ENCODE measurements at regions not wholly inside any gene's neighbourhood (a gene's known extent, or its start where the extent isn't known, plus 50 kb on each side); places are given as distances from the start of the nearest gene placed in this dataset.

- H3K27ac ChIP-seq (ENCODE audit: low read length) = no peak overlapping the region
- no peaks in the 10 kb centered on the region for H3K9me3 ChIP-seq (ENCODE audit: insufficient read depth, low read length)
Observed at GRCh38 chr6:15894973-15895725, 232.3 kb upstream of the DTNBP1 start.

GRCh38 chr6:15893556-15894253 lies 230.9 kb upstream of the DTNBP1 start:
- Histone ChIP-seq H2AFZ (ENCODE audit: low read depth, low read length) (no peak overlapping the region), H3K27ac (ENCODE audit: low read length) (no peak overlapping the region), H3K36me3 (replicated peaks; ENCODE audit: low read depth, low read length) (no peaks in the 10 kb centered on the region), H3K4me2 (ENCODE audit: low read length) (no peak overlapping the region), H3K9me3 (ENCODE audit: insufficient read depth, low read length) (no peaks in the 10 kb centered on the region), H3K4me3 (ENCODE audit: low read length) (no peak overlapping the region), H3K9ac (ENCODE audit: low read length) (no peak overlapping the region), H3K79me2 (ENCODE audit: low read length) (no peaks in the 10 kb centered on the region), H3K27me3 (ENCODE audit: low read depth, low read length) (no peaks in the 10 kb centered on the region), H4K20me1 (ENCODE audit: insufficient read depth, low read length) (no peaks in the 10 kb centered on the region), H3K4me1 (ENCODE audit: low read length) (peaks cover 13% of the 10 kb centered on the region)
- TF ChIP-seq CTCF (IDR thresholded peaks at IDR 0.05; ENCODE audit: low read depth, low read length) = peak; percentile 44
- TF ChIP-seq EZH2phosphoT487 (IDR thresholded peaks at IDR 0.05; ENCODE audit: low read depth) = no peak

More at GRCh38 chr6:15894973-15895725, 232.3 kb upstream of the DTNBP1 start:
- H3K27me3 ChIP-seq (ENCODE audit: low read depth, low read length) = no peaks in the 10 kb centered on the region
- no peaks in the 10 kb centered on the region for H3K79me2 ChIP-seq (ENCODE audit: low read length)
- no peaks in the 10 kb centered on the region for H3K36me3 ChIP-seq (replicated peaks; ENCODE audit: low read depth, low read length)
- H3K4me3 ChIP-seq (ENCODE audit: low read length) = no peak overlapping the region
- no peaks in the 10 kb centered on the region for H4K20me1 ChIP-seq (ENCODE audit: insufficient read depth, low read length)
- no peak overlapping the region for H3K4me2 ChIP-seq (ENCODE audit: low read length)
- H3K4me1 ChIP-seq (ENCODE audit: low read length) = peaks cover 19% of the 10 kb centered on the region
- no peak overlapping the region for H2AFZ ChIP-seq (ENCODE audit: low read depth, low read length)
- TF ChIP-seq CTCF (IDR thresholded peaks at IDR 0.05; ENCODE audit: low read depth, low read length) (no peak), EZH2phosphoT487 (IDR thresholded peaks at IDR 0.05; ENCODE audit: low read depth) (no peak)
- H3K9ac ChIP-seq (ENCODE audit: low read length) = no peak overlapping the region

GRCh38 chr6:15892369-15892768 lies 229.5 kb upstream of the DTNBP1 start:
- Histone ChIP-seq H3K9me3 (ENCODE audit: insufficient read depth, low read length) (no peaks in the 10 kb centered on the region), H4K20me1 (ENCODE audit: insufficient read depth, low read length) (no peaks in the 10 kb centered on the region), H3K79me2 (ENCODE audit: low read length) (no peaks in the 10 kb centered on the region), H3K36me3 (replicated peaks; ENCODE audit: low read depth, low read length) (no peaks in the 10 kb centered on the region), H3K9ac (ENCODE audit: low read length) (no peak overlapping the region), H2AFZ (ENCODE audit: low read depth, low read length) (no peak overlapping the region), H3K27ac (ENCODE audit: low read length) (no peak overlapping the region), H3K27me3 (ENCODE audit: low read depth, low read length) (no peaks in the 10 kb centered on the region), H3K4me2 (ENCODE audit: low read length) (no peak overlapping the region), H3K4me3 (ENCODE audit: low read length) (no peak overlapping the region), H3K4me1 (ENCODE audit: low read length) (peaks cover 19% of the 10 kb centered on the region)
- TF ChIP-seq CTCF (IDR thresholded peaks at IDR 0.05; ENCODE audit: low read depth, low read length) = no peak
- no peak for TF ChIP-seq EZH2phosphoT487 (IDR thresholded peaks at IDR 0.05; ENCODE audit: low read depth)
